ENCODE measurements at regions not wholly inside any gene's neighbourhood (a gene's known extent, or its start where the extent isn't known, plus 50 kb on each side); places are given as distances from the start of the nearest gene placed in this dataset.

DNA sequence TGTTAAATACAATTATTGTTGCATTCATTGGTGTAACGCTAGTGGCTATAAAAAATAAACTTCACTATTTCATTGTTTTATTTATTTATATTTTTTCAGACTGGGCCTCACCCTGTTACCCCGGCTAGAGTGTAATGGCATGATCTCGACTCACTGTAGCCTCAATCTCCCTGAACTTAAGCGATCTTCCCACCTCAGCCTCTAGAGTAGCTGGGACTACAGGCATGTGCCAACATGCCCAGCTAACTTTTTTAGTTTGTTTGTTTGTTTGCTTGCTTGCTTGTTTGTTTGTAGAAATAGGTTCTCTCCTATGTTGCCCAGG lies 387.4 kb upstream of the PTBP2 start:
- DNase-seq = no peak

DNA sequence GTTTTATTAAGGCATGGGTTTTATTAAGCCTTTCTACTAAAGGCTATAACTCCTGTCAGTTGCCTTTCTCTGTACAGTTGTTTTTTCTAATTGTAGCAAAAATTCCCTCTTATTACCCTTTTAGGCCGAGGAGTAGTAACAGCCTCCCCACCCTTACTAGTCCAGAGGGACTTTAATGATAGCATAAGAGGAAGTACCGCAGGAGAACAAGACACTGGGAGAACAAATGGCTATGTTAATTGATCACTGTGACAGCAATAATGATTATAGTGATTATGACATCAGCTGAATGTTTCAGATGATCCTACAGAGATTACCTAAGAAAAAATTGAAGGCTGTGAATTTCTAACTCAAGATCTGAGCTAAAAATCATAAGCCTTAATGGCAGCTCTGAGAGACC lies 383.0 kb upstream of the PTBP2 start:
- no peak for DNase-seq

DNA sequence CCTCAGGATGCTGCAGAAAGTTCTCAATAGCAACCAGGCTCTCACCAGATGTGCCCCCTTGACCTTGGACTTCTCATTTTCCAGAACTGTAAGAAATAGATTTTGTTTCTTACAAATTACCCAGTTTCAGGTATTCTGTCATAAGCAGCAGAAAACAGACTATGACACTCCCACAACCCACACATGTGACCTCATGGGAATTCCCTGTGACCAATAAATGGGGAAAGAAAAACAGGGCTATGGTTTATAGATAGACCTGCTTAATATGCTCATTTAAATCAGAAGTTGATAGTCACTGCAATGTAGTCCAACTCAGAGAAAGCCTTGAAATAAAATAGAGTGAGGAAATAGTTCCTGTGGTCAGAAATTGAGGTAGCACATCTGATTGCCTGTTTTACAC lies 380.9 kb upstream of the PTBP2 start:
- no peak for DNase-seq

DNA sequence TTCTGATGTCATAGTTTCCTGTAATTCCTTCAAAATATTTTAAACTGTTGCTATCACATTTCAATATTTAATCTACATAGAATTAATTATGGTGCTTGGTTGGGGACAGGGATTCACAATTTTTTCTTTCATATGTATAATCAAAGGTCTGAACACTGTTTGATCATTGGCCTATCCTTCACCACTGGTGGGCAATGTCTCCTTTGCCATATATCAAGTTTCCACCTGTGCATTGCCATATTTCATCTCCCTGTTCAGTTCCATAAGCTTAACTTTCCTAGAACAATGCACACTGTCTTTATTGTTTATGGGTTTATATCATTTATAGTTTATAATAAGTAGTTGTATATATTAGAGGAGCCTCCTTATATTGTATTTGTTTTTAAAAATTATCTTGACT lies 374.9 kb upstream of the PTBP2 start:
- no peak for DNase-seq

DNA sequence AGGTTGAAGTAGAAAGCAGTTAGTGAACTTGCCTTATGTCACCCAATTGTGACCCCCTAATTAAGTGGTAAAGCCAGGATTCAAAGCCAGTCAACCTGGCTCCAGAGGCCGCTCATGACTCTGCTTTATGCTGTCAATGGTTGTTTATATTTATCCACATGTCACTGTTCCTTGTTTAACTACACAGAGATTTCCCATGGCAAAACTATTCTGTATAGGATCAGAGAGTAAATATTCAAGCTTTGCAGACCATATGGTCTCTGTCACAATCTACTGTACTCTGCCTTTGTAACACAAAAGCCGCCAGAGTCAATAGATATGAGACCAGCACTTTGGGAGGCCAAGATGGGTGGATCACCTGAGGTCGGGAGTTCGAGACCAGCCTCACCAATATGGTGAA lies 371.7 kb upstream of the PTBP2 start:
- no peak for DNase-seq

DNA sequence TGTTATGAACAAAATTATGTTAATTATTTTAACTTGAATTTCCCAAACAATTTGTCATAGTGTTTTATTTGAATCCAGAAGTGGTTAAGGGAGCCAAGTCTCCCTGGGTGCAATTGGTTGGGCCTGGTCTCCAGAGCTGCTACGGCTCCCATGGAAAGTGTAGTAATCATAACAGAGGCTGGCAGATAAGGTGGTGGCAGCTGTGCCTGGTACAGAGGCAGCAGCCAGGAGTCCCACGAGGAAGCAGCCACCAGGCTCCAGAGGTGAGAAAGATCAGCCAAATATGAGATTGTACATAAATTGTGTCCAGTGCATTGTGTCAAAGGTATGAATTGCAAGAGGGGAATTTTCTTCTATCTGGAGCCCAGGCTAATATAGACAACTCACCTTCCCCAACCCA lies 368.9 kb upstream of the PTBP2 start:
- DNase-seq = no peak

DNA sequence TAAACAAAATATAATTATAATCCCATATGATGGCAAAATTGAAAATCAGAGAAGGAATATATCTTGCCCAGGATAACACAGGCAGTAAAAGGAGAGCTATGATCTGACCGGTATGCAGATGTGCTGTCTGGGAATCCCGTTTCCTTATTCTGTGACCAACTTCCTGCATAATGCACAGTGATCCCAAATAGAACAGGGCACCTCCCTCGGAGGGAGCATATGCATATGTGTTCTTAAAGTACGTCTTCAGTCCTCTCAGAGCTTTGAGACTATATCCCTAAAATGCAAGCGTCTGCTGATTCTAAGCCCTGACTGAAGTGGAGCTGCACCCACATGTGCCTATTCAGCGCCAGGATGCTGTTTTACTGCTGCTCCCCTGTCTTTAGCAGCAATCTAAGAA lies 366.1 kb upstream of the PTBP2 start:
- DNase-seq = no peak

DNA sequence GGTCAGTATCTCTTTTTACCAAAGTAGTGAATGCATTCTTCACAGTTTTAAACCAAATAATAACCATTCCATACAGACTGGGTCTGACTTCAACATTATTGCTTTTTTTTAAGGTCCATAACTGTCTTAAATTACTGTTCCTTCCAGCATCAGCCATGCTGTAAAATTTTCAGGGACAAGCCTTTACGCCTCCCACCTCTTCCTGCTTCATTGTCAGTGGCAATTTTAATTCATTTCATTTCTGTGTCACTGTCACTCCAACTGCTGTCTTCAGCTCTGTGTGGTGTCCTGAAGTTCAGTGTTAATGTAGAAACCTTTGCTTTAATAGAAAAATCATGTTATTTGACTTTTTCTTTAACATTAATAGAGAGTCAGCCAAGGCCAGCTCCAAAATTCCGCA lies 365.6 kb upstream of the PTBP2 start:
- DNase-seq = no peak

DNA sequence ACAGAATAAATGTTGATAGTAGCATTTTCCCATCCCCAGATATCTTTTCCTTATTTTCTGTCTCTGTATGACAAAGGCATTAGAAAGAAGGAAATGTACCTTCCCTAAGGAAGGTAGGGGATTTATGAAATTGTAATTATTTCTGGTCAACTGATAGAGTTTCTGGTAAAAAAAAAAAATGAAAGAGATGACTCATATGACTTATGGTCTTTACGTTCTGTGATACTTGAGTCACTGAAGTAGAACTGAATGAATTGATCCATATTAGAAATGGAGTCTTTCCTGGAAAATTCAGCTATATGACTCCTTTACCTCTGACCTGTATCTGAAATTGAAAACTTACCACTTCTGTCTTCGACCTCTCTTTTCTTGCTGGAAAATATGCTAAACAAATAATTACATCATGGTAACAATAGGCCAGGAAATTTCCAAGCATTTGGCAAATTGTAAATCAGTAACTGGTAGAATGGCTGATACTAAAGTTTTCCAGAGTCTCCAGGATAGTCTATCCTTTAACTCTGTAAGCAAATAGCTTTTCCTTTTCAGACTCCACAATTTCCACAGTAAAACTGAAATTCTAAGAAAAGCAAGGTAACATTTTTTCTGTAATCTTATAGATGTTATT lies 364.3 kb upstream of the PTBP2 start:
- no peak for DNase-seq

DNA sequence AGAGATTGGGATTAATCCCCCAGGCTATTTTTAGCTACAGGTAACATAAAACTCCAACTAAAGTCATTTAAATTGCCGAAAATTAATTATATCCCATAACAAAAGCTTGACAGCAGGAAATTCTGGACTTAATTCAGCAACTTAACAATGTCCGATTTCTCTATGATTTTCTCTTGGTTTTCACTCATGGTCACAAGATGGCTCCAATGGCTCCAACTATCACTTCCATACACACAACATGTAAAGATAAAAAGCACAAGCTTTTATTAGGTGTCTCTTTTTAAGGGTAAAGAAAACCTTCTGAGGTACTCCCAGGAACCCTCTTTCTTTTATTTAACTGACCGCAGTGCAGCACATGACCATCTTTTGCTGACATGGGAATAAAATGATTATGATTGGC lies 363.5 kb upstream of the PTBP2 start:
- no peak for DNase-seq

DNA sequence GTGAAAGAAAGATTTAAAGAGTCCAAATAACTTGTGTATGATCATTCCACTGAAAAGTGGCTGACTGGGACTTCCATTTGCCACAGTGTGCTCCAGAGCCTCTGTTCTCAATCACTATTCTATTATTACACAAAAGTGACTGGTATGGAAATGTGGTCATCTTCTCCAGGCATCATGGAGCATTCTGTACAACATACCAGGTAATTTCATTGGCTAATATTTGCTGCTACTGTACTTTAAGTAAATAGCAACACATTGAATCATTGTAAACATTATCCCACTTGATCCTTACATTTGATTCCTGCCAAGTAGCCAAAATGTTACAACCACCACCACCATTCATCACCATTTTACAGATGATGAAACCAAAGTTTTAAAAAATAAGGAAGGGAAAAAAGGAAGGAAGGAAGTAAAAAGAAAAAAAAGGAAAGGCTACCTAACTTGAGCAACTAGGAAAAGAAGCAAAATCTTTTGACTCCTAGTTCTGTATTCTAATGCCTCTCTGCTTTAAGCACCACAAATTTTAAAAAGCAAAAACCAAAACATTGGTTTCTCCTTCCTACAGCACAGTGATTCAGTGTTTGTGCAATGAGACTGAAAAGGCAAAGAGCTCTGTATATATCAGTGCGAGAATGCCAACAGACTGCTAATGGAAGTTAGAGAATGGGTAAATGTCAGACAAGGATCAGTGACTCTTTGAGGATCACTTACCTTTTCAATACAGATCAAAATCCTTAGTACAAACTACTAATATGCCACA lies 361.4 kb upstream of the PTBP2 start:
- no peak for DNase-seq

DNA sequence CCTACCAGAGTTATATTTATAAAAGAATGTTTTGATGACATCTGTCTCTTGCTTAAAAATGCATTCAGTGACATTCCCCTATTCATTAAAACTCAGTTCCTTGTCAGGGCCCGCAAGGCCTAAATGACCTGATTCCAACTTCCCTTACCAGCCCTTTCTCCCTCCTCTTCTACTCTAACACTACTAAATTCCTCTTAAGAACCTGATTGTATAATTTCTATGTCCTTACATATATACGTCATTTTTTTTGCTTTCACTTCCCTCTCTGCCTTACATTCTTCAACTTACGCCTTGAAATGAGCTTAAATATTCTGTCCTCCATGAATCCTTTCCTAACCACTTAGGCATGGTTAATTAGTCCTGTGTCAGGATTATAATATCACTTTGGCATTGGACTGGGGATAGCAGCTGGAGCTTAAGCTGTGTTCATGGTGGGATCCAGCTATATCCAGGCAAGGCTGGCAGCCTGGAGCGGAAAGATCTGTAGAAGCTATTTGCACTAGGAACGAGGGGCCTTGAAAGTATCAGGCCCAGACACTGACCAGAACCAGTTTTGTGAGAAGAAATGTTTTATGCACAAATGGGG lies 360.2 kb upstream of the PTBP2 start:
- no peak for DNase-seq

DNA sequence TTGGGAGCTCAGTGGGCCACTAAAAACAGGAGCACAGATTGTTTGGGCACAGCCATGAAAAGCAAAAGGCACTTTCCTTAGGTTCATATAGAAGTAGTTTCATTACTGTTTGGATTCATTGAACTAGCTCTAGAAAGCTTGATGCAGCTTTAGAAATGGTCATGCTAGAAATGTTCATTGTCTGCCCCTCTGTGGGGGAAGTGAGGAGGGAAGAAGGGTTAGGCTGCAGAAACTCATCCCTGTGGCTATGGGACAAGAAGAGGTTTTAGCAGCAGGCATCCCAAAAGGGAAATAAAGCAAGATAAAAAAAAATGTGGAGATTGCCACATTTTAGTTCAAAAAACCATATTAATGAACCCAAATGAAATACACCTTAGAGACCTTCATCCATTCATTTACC lies 359.6 kb upstream of the PTBP2 start:
- no peak for DNase-seq

DNA sequence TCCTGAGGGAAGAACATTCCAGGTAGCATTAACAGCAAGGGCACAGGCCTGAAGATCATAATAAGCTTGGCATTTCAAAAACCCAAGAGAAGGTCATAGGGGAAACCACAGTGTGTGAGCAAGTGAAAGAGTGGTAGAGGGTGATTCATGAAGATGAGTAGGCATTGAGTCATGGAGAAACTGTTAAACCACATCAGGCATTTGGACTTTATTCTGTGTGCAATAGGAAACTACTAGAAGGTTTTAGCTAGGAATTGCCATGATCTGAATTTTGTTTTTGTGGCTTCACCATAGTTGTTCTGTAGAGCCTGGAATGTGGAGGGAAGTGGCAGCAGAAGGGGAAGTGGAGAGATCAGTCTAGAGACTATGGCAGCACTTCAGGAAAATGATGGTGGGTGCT lies 359.0 kb upstream of the PTBP2 start:
- no peak for DNase-seq

DNA sequence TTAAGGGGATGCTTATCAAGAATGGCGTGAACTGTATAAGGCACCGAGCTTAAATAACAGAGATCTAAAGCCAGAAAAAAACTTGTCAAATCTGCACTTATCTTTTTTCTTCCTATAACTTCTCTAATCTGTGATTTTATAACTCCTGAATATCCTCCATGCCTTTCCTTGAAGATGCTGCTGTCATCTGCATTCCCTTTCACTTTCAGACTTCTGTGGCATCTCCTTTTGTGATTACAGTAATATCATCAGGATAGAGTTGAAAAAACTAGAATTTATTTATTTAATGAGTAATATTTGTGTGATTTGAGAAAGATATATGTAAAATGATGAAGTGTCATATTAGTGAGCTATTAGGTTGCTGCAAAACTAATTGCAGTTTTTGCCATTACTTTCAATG lies 357.8 kb upstream of the PTBP2 start:
- no peak for DNase-seq

DNA sequence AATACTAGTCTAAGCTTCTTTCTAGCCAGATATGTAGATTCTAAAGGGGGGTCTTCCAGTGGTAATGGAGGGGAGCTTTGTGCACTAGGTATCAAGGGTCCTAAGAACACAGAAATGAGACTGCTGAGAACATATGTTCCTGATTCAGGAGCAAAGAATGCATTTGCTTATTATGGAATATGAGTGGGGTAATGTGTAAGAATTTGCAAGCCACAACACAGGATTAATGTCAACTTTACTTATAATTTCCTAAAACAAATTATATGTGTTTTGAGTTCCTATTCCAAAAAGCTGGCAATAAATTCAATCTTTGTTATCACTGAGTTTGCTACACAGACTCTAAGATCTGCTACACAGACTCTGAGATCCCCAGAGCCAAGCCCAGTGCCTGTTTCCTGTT lies 357.0 kb upstream of the PTBP2 start:
- no peak for DNase-seq

DNA sequence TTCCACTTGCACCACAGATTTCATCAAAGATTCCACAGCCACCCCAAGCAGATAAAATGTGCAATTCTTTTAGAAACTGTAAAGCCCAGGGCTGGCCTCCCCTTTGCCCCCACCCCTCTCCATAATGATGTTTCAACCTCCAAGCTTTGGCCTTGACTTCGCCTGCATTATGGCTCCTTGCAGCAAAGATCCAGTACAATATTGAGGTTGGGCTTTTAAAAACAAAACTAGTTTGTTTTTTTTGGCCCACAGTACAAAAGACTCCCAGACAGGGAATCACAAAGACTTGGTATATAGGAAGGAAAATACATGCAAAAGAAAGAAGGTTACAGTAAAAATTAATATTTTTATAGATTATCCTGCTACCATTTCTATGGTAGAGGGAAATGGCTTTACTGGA lies 356.5 kb upstream of the PTBP2 start:
- no peak for DNase-seq

DNA sequence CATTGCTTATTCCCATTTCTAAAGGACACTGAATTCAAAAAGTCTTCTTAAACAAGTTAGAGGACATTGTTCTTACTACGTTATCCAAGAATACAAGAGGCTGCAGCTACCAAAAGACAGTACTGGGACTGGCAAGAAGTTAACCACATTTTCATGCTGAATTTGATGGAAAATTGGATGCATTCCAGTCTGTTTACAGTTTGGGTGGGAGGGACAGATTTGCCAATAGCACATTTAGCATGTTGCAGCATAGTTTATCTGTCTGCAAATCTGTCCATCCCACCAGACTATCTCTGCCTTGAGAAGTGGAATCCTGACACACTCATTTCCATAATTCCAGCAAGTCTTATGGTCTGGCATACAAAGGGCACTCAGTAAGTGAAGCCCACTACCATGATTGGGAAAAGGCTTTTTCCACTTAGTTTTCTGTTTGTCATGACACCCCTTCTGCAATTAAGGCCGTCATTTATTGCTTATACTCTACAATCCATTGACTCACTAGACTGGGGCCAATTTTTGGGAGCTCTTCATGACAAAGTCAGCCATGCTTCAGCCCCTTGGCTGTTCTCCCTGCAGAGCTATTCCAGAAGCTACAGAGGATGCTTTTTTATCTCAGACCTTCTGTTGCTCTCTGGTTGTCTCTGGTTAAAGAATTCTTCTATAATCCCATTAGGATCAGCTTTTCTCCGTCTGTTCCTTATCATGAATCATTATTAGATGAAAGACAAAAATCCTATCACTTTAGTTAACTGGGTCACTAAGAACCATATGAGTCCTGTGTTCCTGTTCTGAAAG lies 355.8 kb upstream of the PTBP2 start:
- no peak for DNase-seq

DNA sequence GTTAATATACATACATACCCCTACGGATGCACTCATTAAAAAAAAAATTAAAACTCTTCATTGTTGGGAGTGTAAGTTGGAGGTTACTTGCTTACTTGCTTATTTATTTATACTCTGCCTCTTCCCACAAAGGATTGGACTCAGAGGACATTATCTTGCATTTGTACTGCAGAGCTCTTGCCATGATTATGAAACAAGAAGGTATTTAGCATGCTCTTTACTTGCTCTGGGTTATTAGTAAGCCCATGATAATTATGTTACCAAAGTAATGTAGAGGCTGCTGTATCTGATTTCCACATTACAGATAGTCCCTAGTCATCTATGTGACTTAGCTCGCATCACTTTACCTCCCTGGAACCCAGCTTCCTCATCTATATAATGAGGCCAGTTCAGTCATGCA lies 355.1 kb upstream of the PTBP2 start:
- no peak for DNase-seq

DNA sequence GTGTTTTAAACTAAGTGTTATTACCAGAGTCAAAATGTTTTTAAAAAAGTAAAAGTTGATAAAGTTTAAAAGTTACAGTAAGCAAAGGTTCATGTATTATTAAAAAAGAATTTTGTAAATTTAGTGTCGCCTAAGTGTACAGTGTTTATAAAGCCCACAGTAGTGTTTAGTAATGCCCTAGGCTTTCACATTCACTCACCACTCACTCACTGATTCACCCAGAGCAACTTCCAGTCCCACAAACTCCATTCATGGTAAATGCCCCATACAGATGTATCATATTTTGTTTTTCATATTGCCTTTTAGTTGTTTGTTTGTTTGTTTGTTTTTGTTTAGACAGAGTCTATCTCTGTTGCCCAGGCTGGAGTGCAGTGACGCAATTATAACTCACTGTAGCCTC lies 353.8 kb upstream of the PTBP2 start:
- DNase-seq = no peak

DNA sequence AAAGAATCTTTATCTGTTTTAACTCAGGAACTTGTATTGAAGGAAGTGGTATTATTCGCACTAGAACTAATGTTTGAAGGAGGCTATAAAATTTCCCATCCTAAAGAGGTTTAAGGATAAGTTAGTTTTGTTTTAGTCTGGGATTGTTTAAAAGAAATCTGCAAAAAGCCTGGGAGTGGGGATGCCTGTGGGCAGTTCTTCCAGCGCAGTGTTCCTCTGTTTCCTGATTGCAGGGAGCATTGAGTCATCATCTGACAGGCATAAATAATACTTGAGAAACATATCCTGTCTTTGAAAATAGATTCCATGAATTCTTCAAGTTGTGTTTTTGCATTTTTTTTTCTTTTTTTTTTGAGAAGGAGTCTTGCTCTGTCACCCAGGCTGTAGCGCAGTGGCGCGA lies 350.8 kb upstream of the PTBP2 start:
- DNase-seq = no peak

DNA sequence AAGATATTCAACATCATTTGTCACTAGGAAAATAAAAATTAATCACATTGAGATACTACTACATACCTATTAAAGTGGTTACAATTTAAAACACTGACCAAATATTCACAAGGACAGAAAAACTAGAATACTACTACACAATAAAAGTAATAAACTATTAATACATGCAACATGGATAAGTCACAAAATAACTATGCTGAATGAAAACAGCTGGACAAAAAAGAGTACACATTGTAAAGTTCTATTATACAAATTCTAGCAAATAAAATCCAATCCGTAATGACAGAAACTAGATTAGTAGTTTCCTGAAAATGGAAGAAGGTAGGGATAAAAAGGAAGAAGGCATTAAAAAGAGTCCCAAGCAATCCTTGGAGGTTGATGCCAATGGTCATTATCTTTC lies 348.7 kb upstream of the PTBP2 start:
- DNase-seq = no peak

DNA sequence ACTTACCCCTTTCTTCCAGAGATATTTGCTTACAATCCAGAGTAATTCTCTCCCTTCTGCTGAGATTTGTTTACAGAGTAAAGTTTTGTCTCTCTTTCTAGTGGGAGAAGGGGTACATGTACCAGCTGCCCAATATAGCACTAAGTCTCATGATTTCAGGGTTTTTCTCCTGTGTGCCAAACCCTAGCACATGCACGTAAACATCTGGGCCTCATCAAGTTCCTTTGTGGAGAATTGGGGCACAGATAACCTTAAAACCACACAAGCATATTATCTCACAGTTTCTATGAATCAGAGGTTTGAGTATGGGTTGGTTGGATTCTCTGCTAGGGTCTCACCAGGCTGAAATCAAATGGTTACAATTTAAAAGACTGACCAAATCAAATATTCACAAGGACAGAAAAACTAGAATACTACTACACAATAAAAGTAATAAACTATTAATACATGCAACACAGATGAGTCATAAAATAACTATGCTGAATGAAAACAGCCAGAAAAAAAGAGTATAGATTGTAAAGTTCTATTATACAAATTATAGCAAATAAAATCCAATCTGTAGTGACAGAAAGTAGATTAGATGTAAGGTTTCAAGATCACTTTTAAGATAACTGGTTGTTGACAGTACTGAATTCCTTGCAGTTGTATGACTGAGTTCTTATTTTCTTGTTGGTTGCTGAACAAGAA lies 347.4 kb upstream of the PTBP2 start:
- DNase-seq = no peak

Data from CD4-positive, alpha-beta T cell treated with Interleukin-6 for 4 hours (primary cell).